Liver (tissue), 8 donors: ENCODE measurements at regions not wholly inside any gene's neighbourhood (a gene's known extent, or its start where the extent isn't known, plus 50 kb on each side); places are given as distances from the start of the nearest gene placed in this dataset.

ENCODE experiments used
- DNase-seq: peaks from one replicate; pipeline ENCODE4 v3.0.0-alpha.2; 2017; ENCODE audit warnings: low spot score
- H3K27ac ChIP-seq, 2 donors: one replicate each; pipeline ENCODE4 v1.7.0; 2013; ENCODE audit warnings: inconsistent platforms in 2 of 2, low read length in 2 of 2, control low read depth in 1 of 2, low read depth in 1 of 2, mild to moderate bottlenecking in 1 of 2
- H3K27me3 ChIP-seq, 4 donors: one replicate each; pipeline versions ENCODE4 v1.6.1 to v1.7.0; 2013; ENCODE audit warnings: low read length in 3 of 4, inconsistent platforms in 1 of 4, mild to moderate bottlenecking in 1 of 4, moderate library complexity in 1 of 4; ENCODE audit not compliant: control insufficient read depth in 4 of 4, insufficient read depth in 4 of 4
- H3K36me3 ChIP-seq, 4 donors: one replicate each; pipeline versions ENCODE4 v1.6.1 to v1.7.0; 2013; ENCODE audit warnings: low read length in 3 of 4, mild to moderate bottlenecking in 3 of 4, low read depth in 1 of 4, moderate library complexity in 1 of 4; ENCODE audit not compliant: control insufficient read depth in 4 of 4, insufficient read depth in 3 of 4
- H3K4me1 ChIP-seq, 4 donors: one replicate each; pipeline versions ENCODE4 v1.6.1 to v1.7.0; 2013; ENCODE audit warnings: low read length in 3 of 4, mild to moderate bottlenecking in 3 of 4, moderate library complexity in 1 of 4; ENCODE audit not compliant: control insufficient read depth in 4 of 4, insufficient read depth in 4 of 4
- H3K4me3 ChIP-seq, 3 donors: one replicate each; pipeline versions ENCODE4 v1.6.1 to v1.7.0; 2013; ENCODE audit warnings: low read length in 3 of 3, control low read depth in 1 of 3, low read depth in 1 of 3, mild to moderate bottlenecking in 1 of 3
- H3K9ac ChIP-seq, 2 donors: one replicate each; pipeline ENCODE4 v1.7.0; 2013; ENCODE audit warnings: low read length in 2 of 2, mild to moderate bottlenecking in 2 of 2, moderate library complexity in 2 of 2, control low read depth in 1 of 2, low read depth in 1 of 2
- H3K9me3 ChIP-seq, 4 donors: one replicate each; pipeline versions ENCODE4 v1.6.1 to v1.7.0; 2013; ENCODE audit warnings: low read length in 3 of 4; ENCODE audit not compliant: control insufficient read depth in 4 of 4
- CTCF ChIP-seq: fragments of 150-350 bp; IDR thresholded peaks from 2 replicates; pipeline ENCODE4 v1.5.1; 2017; ENCODE audit warnings: improper control_type of control experiment, low read depth, low read length; ENCODE audit not compliant: missing input control
- EGR1 ChIP-seq, 2 donors: IDR thresholded peaks; 2 replicates each; pipeline ENCODE4 v1.6.1; 2016 to 2018; ENCODE audit warnings: antibody characterized with exemption in 2 of 2, low read depth in 2 of 2
- FOXA1 ChIP-seq: IDR thresholded peaks from 2 replicates; pipeline ENCODE4 v1.6.1; 2016; ENCODE audit warnings: antibody characterized with exemption
- FOXA2 ChIP-seq: IDR thresholded peaks from 2 replicates; pipeline ENCODE4 v1.6.1; 2016; ENCODE audit warnings: antibody characterized with exemption
- GABPA ChIP-seq, 2 donors: IDR thresholded peaks in 1 of 2; conservative IDR thresholded peaks in 1 of 2; 2 replicates each; pipeline ENCODE4 v1.6.1; 2016; ENCODE audit warnings: antibody characterized with exemption in 2 of 2, mild to moderate bottlenecking in 1 of 2, moderate library complexity in 1 of 2
- JUND ChIP-seq, 2 donors: IDR thresholded peaks; 2 replicates each; pipeline ENCODE4 v1.6.1; 2016; ENCODE audit warnings: antibody characterized with exemption in 2 of 2
- NR2F2 ChIP-seq: IDR thresholded peaks from 2 replicates; pipeline ENCODE4 v1.6.1; 2016; ENCODE audit warnings: antibody characterized with exemption
- RAD21 ChIP-seq, 2 donors: IDR thresholded peaks; 2 replicates each; pipeline ENCODE4 v1.6.1; 2016; ENCODE audit warnings: antibody characterized with exemption in 2 of 2, mild to moderate bottlenecking in 2 of 2
- REST ChIP-seq: IDR thresholded peaks from 2 replicates; pipeline ENCODE4 v1.6.1; 2016; ENCODE audit warnings: antibody characterized with exemption, mild to moderate bottlenecking
- RXRA ChIP-seq, 2 donors: IDR thresholded peaks; 2 replicates each; pipeline ENCODE4 v1.6.1; 2017 to 2018; ENCODE audit warnings: antibody characterized with exemption in 2 of 2, mild to moderate bottlenecking in 1 of 2
- SP1 ChIP-seq: IDR thresholded peaks from 2 replicates; pipeline ENCODE4 v1.6.1; 2018; ENCODE audit warnings: antibody characterized with exemption, mild to moderate bottlenecking
- WGBS: extraction: QIAGEN DNeasy Blood & Tissue Kit; methylation state at CpG from one replicate; pipeline ENCODE4 v1.1.7; 2013; 5-methylcytosine and 5-hydroxymethylcytosine counted together
- TF ChIP-seq, protein P1 (sequence below): IDR thresholded peaks from 2 replicates; pipeline ENCODE4 v1.6.1; 2016; ENCODE audit warnings: antibody characterized with exemption
- TF ChIP-seq, protein P2 (sequence below): IDR thresholded peaks from 2 replicates; pipeline ENCODE4 v1.6.1; 2016; ENCODE audit warnings: antibody characterized with exemption
- TF ChIP-seq, protein P3 (sequence below): IDR thresholded peaks from 2 replicates; pipeline ENCODE4 v1.6.1; 2016; ENCODE audit warnings: antibody characterized with exemption
- donor health status: healthy.
- donor health status: healthy.
- donor health status: healthy.
- donor health status: healthy.
- donor health status: healthy.

- Histone ChIP-seq H3K36me3 (no peaks in the 10 kb centered on the region), H3K9ac (no peak overlapping the region), H3K4me1 (no peaks in the 10 kb centered on the region), H3K9me3 (no peaks in the 10 kb centered on the region), H3K27ac (no peak overlapping the region), H3K27me3 (no peaks in the 10 kb centered on the region), H3K4me3 (no peak overlapping the region)
- WGBS, result 74% methylated on average over 2 of the region's 2 CpGs
- no peak for DNase-seq
- no peak for TF ChIP-seq SP1
- no peak for TF ChIP-seq NR2F2
- TF ChIP-seq FOXA2, result no peak
- TF ChIP-seq RAD21 (IDR thresholded peaks at IDR 0.05), result no peak
- no peak for TF ChIP-seq GABPA (IDR thresholded peaks at IDR 0.05 in 1 of 2, conservative IDR thresholded peaks at IDR 0.05 in 1 of 2)
- TF ChIP-seq FOXA1, result no peak
- no peak for TF ChIP-seq REST
- TF ChIP-seq, protein P1, sequence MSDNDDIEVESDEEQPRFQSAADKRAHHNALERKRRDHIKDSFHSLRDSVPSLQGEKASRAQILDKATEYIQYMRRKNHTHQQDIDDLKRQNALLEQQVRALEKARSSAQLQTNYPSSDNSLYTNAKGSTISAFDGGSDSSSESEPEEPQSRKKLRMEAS, result no peak
- no peak for TF ChIP-seq EGR1 (IDR thresholded peaks at IDR 0.05; ENCODE audit: low read depth in 2 of 2)
- TF ChIP-seq RXRA (IDR thresholded peaks at IDR 0.05), result no peak
- TF ChIP-seq, protein P2, sequence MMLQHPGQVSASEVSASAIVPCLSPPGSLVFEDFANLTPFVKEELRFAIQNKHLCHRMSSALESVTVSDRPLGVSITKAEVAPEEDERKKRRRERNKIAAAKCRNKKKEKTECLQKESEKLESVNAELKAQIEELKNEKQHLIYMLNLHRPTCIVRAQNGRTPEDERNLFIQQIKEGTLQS, result no peak
These were observed 154.3 kb upstream of the CWC22 start for GRCh38 chr2:180161415-180161814.

GRCh38 chr2:180159921-180160320 lies 152.8 kb upstream of the CWC22 start:
- 70% methylated on average over 2 of the region's 2 CpGs for WGBS
- TF ChIP-seq SP1, result no peak
- TF ChIP-seq, protein P1, result no peak
- TF ChIP-seq, protein P3, sequence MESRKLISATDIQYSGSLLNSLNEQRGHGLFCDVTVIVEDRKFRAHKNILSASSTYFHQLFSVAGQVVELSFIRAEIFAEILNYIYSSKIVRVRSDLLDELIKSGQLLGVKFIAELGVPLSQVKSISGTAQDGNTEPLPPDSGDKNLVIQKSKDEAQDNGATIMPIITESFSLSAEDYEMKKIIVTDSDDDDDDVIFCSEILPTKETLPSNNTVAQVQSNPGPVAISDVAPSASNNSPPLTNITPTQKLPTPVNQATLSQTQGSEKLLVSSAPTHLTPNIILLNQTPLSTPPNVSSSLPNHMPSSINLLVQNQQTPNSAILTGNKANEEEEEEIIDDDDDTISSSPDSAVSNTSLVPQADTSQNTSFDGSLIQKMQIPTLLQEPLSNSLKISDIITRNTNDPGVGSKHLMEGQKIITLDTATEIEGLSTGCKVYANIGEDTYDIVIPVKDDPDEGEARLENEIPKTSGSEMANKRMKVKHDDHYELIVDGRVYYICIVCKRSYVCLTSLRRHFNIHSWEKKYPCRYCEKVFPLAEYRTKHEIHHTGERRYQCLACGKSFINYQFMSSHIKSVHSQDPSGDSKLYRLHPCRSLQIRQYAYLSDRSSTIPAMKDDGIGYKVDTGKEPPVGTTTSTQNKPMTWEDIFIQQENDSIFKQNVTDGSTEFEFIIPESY, result no peak
- TF ChIP-seq REST, result no peak
- no peak for TF ChIP-seq JUND (IDR thresholded peaks at IDR 0.05)
- TF ChIP-seq CTCF, result no peak

More at GRCh38 chr2:180159921-180160320, 152.8 kb upstream of the CWC22 start:
- Histone ChIP-seq H3K36me3 (no peaks in the 10 kb centered on the region), H3K27ac (no peak overlapping the region), H3K9me3 (no peaks in the 10 kb centered on the region), H3K4me1 (no peaks in the 10 kb centered on the region), H3K27me3 (no peaks in the 10 kb centered on the region), H3K9ac (no peak overlapping the region), H3K4me3 (no peak overlapping the region)
- no peak for DNase-seq
